Right cardiac atrium (tissue), 5 donors: ENCODE measurements at regions not wholly inside any gene's neighbourhood (a gene's known extent, or its start where the extent isn't known, plus 50 kb on each side); places are given as distances from the start of the nearest gene placed in this dataset.
"Not testable (repeated sequence)": the region's sequence is repeated elsewhere in the genome, so short reads cannot be mapped to it uniquely, and the experiment has no call there.

Experiments
- ATAC-seq, 2 donors: fragments of 200-7000 bp; cut with Tn5 transposase; one replicate each; pipeline versions ENCODE4 v1.8.0 to v1.9.1; 2020; ENCODE audit warnings: moderate library complexity in 2 of 2, mild to moderate bottlenecking in 1 of 2
- DNase-seq, 3 donors: peaks; one replicate each; pipeline ENCODE4 v3.0.0-alpha.2; 2020
- H3K27ac ChIP-seq: one replicate; pipeline ENCODE4 v1.5.1; 2013; ENCODE audit warnings: mild to moderate bottlenecking, low read length, control low read depth, moderate library complexity
- H3K27me3 ChIP-seq: one replicate; pipeline ENCODE4 v1.6.1; 2013; ENCODE audit not compliant: control insufficient read depth, insufficient read depth
- H3K4me1 ChIP-seq: one replicate; pipeline ENCODE4 v1.6.1; 2013; ENCODE audit warnings: low read length; ENCODE audit not compliant: control insufficient read depth, insufficient read depth
- H3K4me3 ChIP-seq: one replicate; pipeline ENCODE4 v1.5.1; 2013; ENCODE audit warnings: low read length, control low read depth
- H3K9me3 ChIP-seq: one replicate; pipeline ENCODE4 v1.6.1; 2013; ENCODE audit warnings: low read length; ENCODE audit not compliant: control insufficient read depth
- WGBS: extraction: QIAGEN DNeasy Blood & Tissue Kit; methylation state at CpG from one replicate; pipeline ENCODE4 v1.1.7; 2013; 5-methylcytosine and 5-hydroxymethylcytosine counted together
- intact Hi-C, 4 donors: fragments of 100-400 bp; cut with DNase I; formaldehyde crosslinking; loops; one replicate each; pipeline versions ENCODE4 v1.11.0 to v1.14.0; 2022 to 2023
- donor health status: healthy with polysubstance abuse.
- donor health status: DM: no; HTN: yes; CAD: no.
- donor health status: DM: no; HTN: no; CAD: no.
- donor health status: DM: no; HTN: yes; CAD: no; lungs with severe emphysema.
- donor health status: DM: yes; HTN: yes; CAD: no.

GRCh38 chr4:83989835-83990234 lies 453.9 kb downstream of the GPAT3 start:
- H3K9me3 ChIP-seq: no peaks in the 10 kb centered on the region

DNA sequence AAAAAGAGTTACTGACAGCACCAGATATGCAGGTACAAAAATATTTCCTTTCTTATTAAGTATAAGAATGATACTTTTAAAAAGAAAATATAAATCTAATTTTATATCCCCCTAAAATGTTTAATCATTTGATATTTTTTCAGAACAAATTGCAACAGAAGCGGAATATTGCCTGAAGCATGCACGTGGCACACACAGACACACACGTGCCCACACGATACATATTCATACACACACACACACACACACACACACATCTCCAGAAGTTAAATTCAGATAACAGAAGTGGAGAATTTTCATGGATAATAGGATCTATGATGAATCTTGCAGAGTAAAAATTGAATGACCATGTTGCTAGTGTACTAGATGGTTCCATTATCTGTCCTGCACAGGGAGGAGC lies 445.2 kb downstream of the GPAT3 start:
- 90% methylated on average over 4 of the region's 4 CpGs for WGBS
- no peak for DNase-seq
- ATAC-seq: no peak
- no peaks in the 10 kb centered on the region for H3K27me3 ChIP-seq
- intact Hi-C loops: no loop called here
- H3K27ac ChIP-seq: no peak overlapping the region
- no peaks in the 10 kb centered on the region for H3K4me1 ChIP-seq
- H3K4me3 ChIP-seq: no peak overlapping the region
- H3K9me3 ChIP-seq: no peaks in the 10 kb centered on the region

More at GRCh38 chr4:83989835-83990234, 453.9 kb downstream of the GPAT3 start:
- no peak overlapping the region for H3K4me3 ChIP-seq
- no peak for DNase-seq
- intact Hi-C loops: no loop called here
- ATAC-seq: no peak
- no peak overlapping the region for H3K27ac ChIP-seq
- WGBS: 61% methylated on average over 7 of the region's 7 CpGs
- H3K4me1 ChIP-seq: no peaks in the 10 kb centered on the region
- no peaks in the 10 kb centered on the region for H3K27me3 ChIP-seq

DNA sequence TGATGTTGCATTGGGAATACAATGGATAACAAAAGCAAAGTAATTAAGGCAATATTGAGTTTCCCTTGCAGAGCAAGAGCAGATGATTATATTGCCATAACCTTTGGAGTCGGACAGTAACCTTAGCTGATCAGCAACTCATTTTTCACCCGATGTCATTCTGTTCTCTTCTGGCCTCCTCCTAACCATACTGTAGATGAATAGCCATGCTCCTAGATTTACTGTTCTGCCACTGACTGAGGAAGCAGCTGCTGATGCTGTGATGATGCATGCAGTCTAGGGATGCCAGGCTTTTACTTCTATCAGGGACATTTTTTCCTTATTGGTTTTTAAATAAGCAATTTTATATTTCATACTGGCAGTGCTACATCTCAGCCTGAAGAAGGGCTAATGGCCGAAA lies 443.9 kb downstream of the GPAT3 start:
- Histone ChIP-seq H3K27me3 (no peaks in the 10 kb centered on the region), H3K9me3 (no peaks in the 10 kb centered on the region), H3K4me3 (no peak overlapping the region), H3K27ac (no peak overlapping the region), H3K4me1 (no peaks in the 10 kb centered on the region)
- ATAC-seq (no peak), DNase-seq (no peak)
- intact Hi-C loops: no loop called here
- 87% methylated on average over 3 of the region's 3 CpGs for WGBS

DNA sequence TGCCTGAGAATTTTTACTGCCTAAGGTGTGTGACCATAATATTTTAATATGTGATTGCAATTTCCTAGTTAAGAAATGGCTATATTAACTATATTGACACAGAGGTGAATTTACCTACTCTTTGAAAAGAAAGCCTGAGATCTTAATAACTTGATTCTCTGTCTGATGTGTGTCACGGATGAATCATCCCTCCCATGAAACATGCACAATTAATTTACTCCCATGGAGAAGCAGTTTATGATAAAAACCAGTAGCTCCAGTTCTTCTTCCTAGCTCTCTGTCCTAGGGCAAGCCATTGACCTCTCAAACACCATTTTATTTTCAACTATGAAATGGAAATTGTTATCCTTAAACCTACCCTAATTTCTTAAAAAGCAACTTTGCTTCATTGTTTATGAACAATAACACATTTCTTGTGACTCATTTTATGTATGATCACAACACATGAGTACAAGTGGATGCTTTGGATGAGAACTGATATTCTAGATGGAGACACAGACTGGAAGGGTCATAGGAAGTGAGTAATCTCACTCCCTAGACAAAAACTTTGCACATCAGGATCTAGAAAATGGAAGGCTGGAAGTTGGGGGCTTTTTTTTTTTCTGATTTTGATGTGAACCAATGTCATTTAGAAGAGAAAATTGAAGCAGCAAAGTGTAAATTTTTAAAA lies 438.3 kb downstream of the GPAT3 start:
- 76% methylated on average over 1 of the region's 1 CpG for WGBS
- H3K27ac ChIP-seq: no peak overlapping the region
- no peaks in the 10 kb centered on the region for H3K27me3 ChIP-seq
- H3K9me3 ChIP-seq: no peaks in the 10 kb centered on the region
- ATAC-seq (no peak), DNase-seq (no peak)
- H3K4me3 ChIP-seq: no peak overlapping the region
- intact Hi-C loops: no loop called here
- no peaks in the 10 kb centered on the region for H3K4me1 ChIP-seq

- DNase-seq (no peak), ATAC-seq (no peak)
- Histone ChIP-seq H3K27me3 (no peaks in the 10 kb centered on the region), H3K27ac (no peak overlapping the region), H3K9me3 (no peaks in the 10 kb centered on the region), H3K4me1 (no peaks in the 10 kb centered on the region), H3K4me3 (no peak overlapping the region)
- 80% methylated on average over 3 of the region's 3 CpGs for WGBS
- intact Hi-C loops: loop anchor here in 1 of 4 donors (5.0 kb wide), 1 partner anchor 193 kb away; no protein-coding TSS in a partner anchor
Measured at GRCh38 chr4:83964996-83965541, 429.2 kb downstream of the GPAT3 start.

DNA sequence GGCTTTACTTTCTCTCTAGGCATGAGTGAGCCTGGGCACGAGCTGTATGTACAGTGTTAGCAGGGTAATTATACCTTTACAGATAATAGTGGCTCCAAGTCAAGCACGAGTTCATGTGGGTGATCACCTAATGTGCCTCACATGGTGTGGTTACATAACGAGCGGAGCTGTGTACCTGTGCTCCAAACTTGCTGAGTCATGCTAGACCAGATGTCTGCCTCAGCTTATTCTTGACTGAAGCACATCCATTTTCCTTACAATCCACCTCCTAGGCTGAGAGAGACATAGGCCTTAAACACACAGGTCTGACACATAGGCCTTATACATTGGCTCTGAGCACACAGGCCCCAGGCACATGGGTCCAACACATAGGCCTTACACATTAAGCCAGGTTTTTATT lies 426.6 kb downstream of the GPAT3 start:
- DNase-seq (no peak), ATAC-seq (no peak)
- H3K4me1 ChIP-seq: no peaks in the 10 kb centered on the region
- intact Hi-C loops: loop anchor here in 1 of 4 donors (5.0 kb wide), 1 partner anchor 190 kb away; no protein-coding TSS in a partner anchor
- H3K4me3 ChIP-seq: no peak overlapping the region
- no peaks in the 10 kb centered on the region for H3K27me3 ChIP-seq
- H3K9me3 ChIP-seq: no peaks in the 10 kb centered on the region
- no peak overlapping the region for H3K27ac ChIP-seq
- 79% methylated on average over 4 of the region's 4 CpGs for WGBS

GRCh38 chr4:83961575-83961974 lies 425.7 kb downstream of the GPAT3 start:
- Histone ChIP-seq H3K4me1 (no peaks in the 10 kb centered on the region), H3K9me3 (no peaks in the 10 kb centered on the region), H3K27ac (no peak overlapping the region), H3K27me3 (no peaks in the 10 kb centered on the region), H3K4me3 (no peak overlapping the region)
- no peak for DNase-seq
- ATAC-seq: no peak
- WGBS: 37% methylated on average over 3 of the region's 3 CpGs
- intact Hi-C loops: loop anchor here in 1 of 4 donors (5.0 kb wide), 1 partner anchor 189 kb away; no protein-coding TSS in a partner anchor

DNA sequence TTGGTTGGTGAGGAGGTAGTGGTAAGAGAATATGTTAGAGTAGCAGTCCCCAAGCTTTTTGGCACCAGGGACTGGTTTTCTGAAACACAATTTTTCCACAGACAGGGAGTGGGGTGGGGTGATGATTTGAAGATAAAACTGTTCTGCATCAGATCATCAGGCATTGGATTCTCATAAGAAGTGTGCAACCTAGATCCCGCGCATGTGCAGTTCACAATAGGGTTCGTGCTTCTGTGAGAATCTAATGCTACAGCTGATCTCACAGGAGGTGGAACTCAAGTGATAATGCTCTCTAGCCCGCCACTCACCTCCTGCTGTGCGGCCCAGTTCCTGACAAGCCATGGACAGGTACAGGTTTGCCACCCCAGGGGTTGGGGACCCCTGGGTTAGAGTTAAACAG lies 423.3 kb downstream of the GPAT3 start:
- no peaks in the 10 kb centered on the region for H3K9me3 ChIP-seq
- H3K27ac ChIP-seq: no peak overlapping the region
- H3K4me1 ChIP-seq: no peaks in the 10 kb centered on the region
- DNase-seq: no peak
- no peaks in the 10 kb centered on the region for H3K27me3 ChIP-seq
- no peak overlapping the region for H3K4me3 ChIP-seq
- 86% methylated on average over 5 of the region's 5 CpGs for WGBS
- intact Hi-C loops: no loop called here
- ATAC-seq: no peak

DNA sequence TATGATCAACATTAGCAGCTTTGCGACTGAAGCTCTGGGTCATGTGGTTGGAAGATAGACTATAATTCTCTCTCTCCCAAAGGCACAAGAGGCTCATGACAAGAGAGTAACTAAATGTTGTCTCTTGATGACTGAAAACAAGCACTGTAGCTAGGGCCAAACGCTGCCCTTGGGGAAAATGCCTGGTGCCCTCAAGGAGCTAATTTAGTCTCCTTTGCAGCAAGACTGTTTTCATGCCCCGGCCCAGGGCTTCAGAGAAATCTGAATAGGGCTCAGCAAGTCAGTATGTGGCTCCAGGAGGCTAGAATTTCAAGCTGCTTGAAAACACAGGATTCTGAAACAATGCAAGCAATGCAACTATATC lies 411.9 kb downstream of the GPAT3 start:
- H3K4me3 ChIP-seq: no peak overlapping the region
- no peak overlapping the region for H3K27ac ChIP-seq
- no peaks in the 10 kb centered on the region for H3K9me3 ChIP-seq
- DNase-seq (peak in 1 of 3 donors; percentile 26), ATAC-seq (no peak)
- intact Hi-C loops: no loop called here
- no peaks in the 10 kb centered on the region for H3K4me1 ChIP-seq
- 52% methylated on average over 3 of the region's 3 CpGs for WGBS
- no peaks in the 10 kb centered on the region for H3K27me3 ChIP-seq

- intact Hi-C loops: no loop called here
- DNase-seq: no peak
- H3K4me1 ChIP-seq: no peaks in the 10 kb centered on the region
- H3K9me3 ChIP-seq: no peaks in the 10 kb centered on the region
- no peak overlapping the region for H3K4me3 ChIP-seq
- WGBS: 83% methylated on average over 8 of the region's 8 CpGs
- H3K27ac ChIP-seq: no peak overlapping the region
- ATAC-seq: no peak
- H3K27me3 ChIP-seq: no peaks in the 10 kb centered on the region
Measured at GRCh38 chr4:83947125-83947829, 411.4 kb downstream of the GPAT3 start.

DNA sequence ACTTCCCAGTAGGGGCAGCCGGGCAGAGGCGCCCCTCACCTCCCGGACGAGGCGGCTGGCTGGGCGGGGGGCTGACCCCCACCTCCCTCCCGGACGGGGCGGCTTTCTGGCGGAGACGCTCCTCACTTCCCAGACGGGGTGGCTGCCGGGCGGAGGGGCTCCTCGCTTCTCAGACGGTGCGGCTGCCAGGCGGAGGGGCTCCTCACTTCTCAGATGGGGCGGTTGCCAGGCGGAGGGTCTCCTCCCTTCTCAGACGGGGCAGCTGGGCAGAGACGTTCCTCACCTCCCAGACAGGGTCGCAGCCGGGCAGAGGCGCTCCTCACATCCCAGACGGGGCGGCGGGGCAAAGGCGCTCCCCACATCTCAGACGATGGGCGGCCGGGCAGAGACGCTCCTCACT lies 407.8 kb downstream of the GPAT3 start:
- H3K27ac ChIP-seq, ATAC-seq, intact Hi-C loops, H3K4me3 ChIP-seq, H3K4me1 ChIP-seq, H3K27me3 ChIP-seq, H3K9me3 ChIP-seq: not testable (repeated sequence)
- DNase-seq: peak in 2 of 3 donors; percentile 26 to 37
- 94% methylated on average over 29 of the region's 33 CpGs for WGBS
